ENCODE measurements at regions not wholly inside any gene's neighbourhood (a gene's known extent, or its start where the extent isn't known, plus 50 kb on each side); places are given as distances from the start of the nearest gene placed in this dataset.

- H3K27me3 ChIP-seq, result no peaks in the 10 kb centered on the region
- intact Hi-C loops (cut with DNase I; ENCODE audit: low total_unique reads) (no loop called here), in situ Hi-C loops (cut with MboI; ENCODE audit: low sequenced_read_pairs in 4 of 4) (loop anchor here in 1 of 4 donors (10.0 kb wide), 1 partner anchor 312 kb away; no protein-coding TSS in a partner anchor)
- H3K4me1 ChIP-seq, result peaks cover 0 to 5% of the 10 kb centered on the region in 2 donors
- no peaks in the 10 kb centered on the region for H3K36me3 ChIP-seq
- no peak overlapping the region for H3K4me3 ChIP-seq
- no peak overlapping the region for H3K27ac ChIP-seq
- TF ChIP-seq CTCF (IDR thresholded peaks at IDR 0.05 in 4 of 5, conservative IDR thresholded peaks at IDR 0.05 in 1 of 5), result no peak
- TF ChIP-seq POLR2A (IDR thresholded peaks at IDR 0.05), result no peak
- ATAC-seq (no peak), DNase-seq (no peak)
- no peaks in the 10 kb centered on the region for H3K9me3 ChIP-seq
Measured at GRCh38 chr20:53876956-53877355, 193.4 kb downstream of the BCAS1 start.

- H3K9me3 ChIP-seq, result no peaks in the 10 kb centered on the region
- in situ Hi-C loops (cut with MboI; ENCODE audit: low sequenced_read_pairs in 4 of 4), result loop anchor here in 1 of 4 donors (10.0 kb wide), 1 partner anchor 312 kb away; no protein-coding TSS in a partner anchor
Measured at GRCh38 chr20:53876470-53876869, 193.9 kb downstream of the BCAS1 start.

GRCh38 chr20:53875452-53875851, 194.9 kb downstream of the BCAS1 start:
- no peaks in the 10 kb centered on the region for H3K9me3 ChIP-seq
- in situ Hi-C loops (cut with MboI; ENCODE audit: low sequenced_read_pairs in 4 of 4) (loop anchor here in 1 of 4 donors (10.0 kb wide), 1 partner anchor 311 kb away; no protein-coding TSS in a partner anchor), intact Hi-C loops (cut with DNase I; ENCODE audit: low total_unique reads) (no loop called here)
- H3K27ac ChIP-seq, result no peak overlapping the region
- TF ChIP-seq POLR2A (IDR thresholded peaks at IDR 0.05) (no peak), CTCF (IDR thresholded peaks at IDR 0.05 in 4 of 5, conservative IDR thresholded peaks at IDR 0.05 in 1 of 5) (no peak)
- ATAC-seq, result no peak
- no peak for DNase-seq
- H3K4me3 ChIP-seq, result no peak overlapping the region
- no peaks in the 10 kb centered on the region for H3K36me3 ChIP-seq
- no peaks in the 10 kb centered on the region for H3K27me3 ChIP-seq
- H3K4me1 ChIP-seq, result peaks cover 0 to 8% of the 10 kb centered on the region in 2 donors

More at GRCh38 chr20:53876470-53876869, 193.9 kb downstream of the BCAS1 start:
- intact Hi-C loops (cut with DNase I; ENCODE audit: low total_unique reads), result no loop called here
- no peaks in the 10 kb centered on the region for H3K27me3 ChIP-seq
- peaks cover 0 to 8% of the 10 kb centered on the region in 2 donors for H3K4me1 ChIP-seq
- no peak for DNase-seq
- no peak overlapping the region for H3K27ac ChIP-seq
- H3K4me3 ChIP-seq, result no peak overlapping the region
- no peaks in the 10 kb centered on the region for H3K36me3 ChIP-seq
- TF ChIP-seq CTCF (IDR thresholded peaks at IDR 0.05 in 4 of 5, conservative IDR thresholded peaks at IDR 0.05 in 1 of 5) (no peak), POLR2A (IDR thresholded peaks at IDR 0.05) (no peak)
- ATAC-seq, result no peak

- DNase-seq, result no peak
- TF ChIP-seq POLR2A (IDR thresholded peaks at IDR 0.05) (no peak), CTCF (IDR thresholded peaks at IDR 0.05 in 4 of 5, conservative IDR thresholded peaks at IDR 0.05 in 1 of 5) (no peak)
- Histone ChIP-seq H3K27ac (no peak overlapping the region), H3K27me3 (no peaks in the 10 kb centered on the region), H3K36me3 (no peaks in the 10 kb centered on the region), H3K4me3 (no peak overlapping the region), H3K4me1 (peaks cover 0 to 8% of the 10 kb centered on the region in 2 donors), H3K9me3 (no peaks in the 10 kb centered on the region)
- ATAC-seq, result no peak
- intact Hi-C loops (cut with DNase I; ENCODE audit: low total_unique reads) (no loop called here), in situ Hi-C loops (cut with MboI; ENCODE audit: low sequenced_read_pairs in 4 of 4) (loop anchor here in 1 of 4 donors (10.0 kb wide), 1 partner anchor 310 kb away; no protein-coding TSS in a partner anchor)
Measured at GRCh38 chr20:53874706-53875105, 195.7 kb downstream of the BCAS1 start.

- H3K36me3 ChIP-seq, result no peaks in the 10 kb centered on the region
- H3K9me3 ChIP-seq, result no peaks in the 10 kb centered on the region
- no peaks in the 10 kb centered on the region for H3K27me3 ChIP-seq
- ATAC-seq (no peak), DNase-seq (no peak)
- H3K4me1 ChIP-seq, result peaks cover 0 to 8% of the 10 kb centered on the region in 2 donors
- intact Hi-C loops (cut with DNase I; ENCODE audit: low total_unique reads), result no loop called here
- no peak overlapping the region for H3K4me3 ChIP-seq
- in situ Hi-C loops (cut with MboI; ENCODE audit: low sequenced_read_pairs in 4 of 4), result loop anchor here in 1 of 4 donors (10.0 kb wide), 1 partner anchor 309 kb away; no protein-coding TSS in a partner anchor
- TF ChIP-seq POLR2A (IDR thresholded peaks at IDR 0.05) (no peak), CTCF (IDR thresholded peaks at IDR 0.05 in 4 of 5, conservative IDR thresholded peaks at IDR 0.05 in 1 of 5) (no peak)
- no peak overlapping the region for H3K27ac ChIP-seq
Measured at GRCh38 chr20:53874104-53874503, 196.3 kb downstream of the BCAS1 start.

Data from gastrocnemius medialis (tissue), 4 donors.